HCT116 (cell line): ENCODE measurements at regions not wholly inside any gene's neighbourhood (a gene's known extent, or its start where the extent isn't known, plus 50 kb on each side); places are given as distances from the start of the nearest gene placed in this dataset.

Experiments
- ATF3 ChIP-seq: IDR thresholded peaks from 2 replicates; pipeline ENCODE4 v1.6.1; 2012
- CTCF ChIP-seq, 3 experiments: fragments of 200-600 bp in 1 of 3; sonication (generic) in 1 of 3; IDR thresholded peaks in 2 of 3; conservative IDR thresholded peaks in 1 of 3; 2 replicates each; pipeline ENCODE4 v1.5.1; 2012 to 2017; ENCODE audit warnings: low read depth in 2 of 3, low read length in 2 of 3, antibody characterized with exemption in 1 of 3, borderline replicate concordance in 1 of 3, control low read depth in 1 of 3, mild to moderate bottlenecking in 1 of 3, mixed read lengths in 1 of 3, mixed run types in 1 of 3, moderate library complexity in 1 of 3; ENCODE audit not compliant: insufficient read depth in 1 of 3
- EZH2phosphoT487 ChIP-seq: fragments of 200-600 bp; IDR thresholded peaks from 2 replicates; pipeline ENCODE4 v1.6.1; 2018; ENCODE audit warnings: antibody characterized with exemption, borderline replicate concordance
- JUND ChIP-seq: IDR thresholded peaks from 2 replicates; pipeline ENCODE4 v1.6.1; 2012
- POLR2A ChIP-seq: IDR thresholded peaks from 2 replicates; pipeline ENCODE4 v1.7.0; 2011; ENCODE audit warnings: borderline replicate concordance; ENCODE audit not compliant: insufficient read depth, insufficient read length; ENCODE audit errors: extremely low read depth
- POLR2AphosphoS5 ChIP-seq: IDR thresholded peaks from 2 replicates; pipeline ENCODE4 v1.6.1; 2011; ENCODE audit warnings: mild to moderate bottlenecking, low read depth, low read length, moderate library complexity

- no peak for TF ChIP-seq POLR2A
- TF ChIP-seq JUND, result no peak
- TF ChIP-seq CTCF (IDR thresholded peaks at IDR 0.05 in 2 of 3, conservative IDR thresholded peaks at IDR 0.05 in 1 of 3; ENCODE audit: borderline replicate concordance in 1 of 3, insufficient read depth in 1 of 3, low read depth in 2 of 3, low read length in 2 of 3), result no peak
- TF ChIP-seq POLR2AphosphoS5, result no peak
- TF ChIP-seq EZH2phosphoT487, result no peak
- no peak for TF ChIP-seq ATF3
Measured at GRCh38 chr14:86299994-86300393, 770.0 kb downstream of the FLRT2 start.
